Left ventricle myocardium inferior (tissue), 1 donor: ENCODE measurements at regions not wholly inside any gene's neighbourhood (a gene's known extent, or its start where the extent isn't known, plus 50 kb on each side); places are given as distances from the start of the nearest gene placed in this dataset.

ENCODE experiments used
- DNase-seq: peaks from one replicate; pipeline ENCODE4 v3.0.0-alpha.2; 2020
- H3K27ac ChIP-seq: fragments of 200-600 bp; replicated peaks from 2 replicates; pipeline ENCODE4 v1.8.0; 2021
- H3K27me3 ChIP-seq: fragments of 200-600 bp; 2 replicates; pipeline ENCODE4 v1.8.0; 2021; ENCODE audit warnings: low read depth
- H3K36me3 ChIP-seq: fragments of 200-600 bp; 2 replicates; pipeline ENCODE4 v1.8.0; 2021
- H3K4me1 ChIP-seq: fragments of 200-600 bp; 2 replicates; pipeline ENCODE4 v1.8.0; 2021
- H3K4me3 ChIP-seq: fragments of 200-600 bp; 2 replicates; pipeline ENCODE4 v1.8.0; 2021; ENCODE audit warnings: mild to moderate bottlenecking, moderate library complexity
- H3K9me3 ChIP-seq: fragments of 200-600 bp; replicated peaks from 2 replicates; pipeline ENCODE4 v1.8.0; 2021
- CTCF ChIP-seq: fragments of 200-600 bp; IDR thresholded peaks from 2 replicates; pipeline ENCODE4 v1.8.0; 2021; ENCODE audit warnings: antibody characterized with exemption, mild to moderate bottlenecking, borderline replicate concordance
- intact Hi-C: fragments of 100-400 bp; cut with micrococcal nuclease; formaldehyde crosslinking; loops from one replicate; pipeline ENCODE4 v1.11.0; 2022
- donor health status: DM: no; HTN: yes; CAD: no; lungs with severe emphysema.

GRCh38 chr5:54833590-54833989 is 151.8 kb downstream of the ESM1 start:
- intact Hi-C loops = no loop called here
- Histone ChIP-seq H3K27ac (peak overlapping the region; percentile 82), H3K4me3 (no peak overlapping the region), H3K4me1 (peaks cover 31% of the 10 kb centered on the region), H3K27me3 (no peaks in the 10 kb centered on the region), H3K9me3 (no peaks in the 10 kb centered on the region), H3K36me3 (no peaks in the 10 kb centered on the region)
- no peak for TF ChIP-seq CTCF
- DNase-seq = no peak

DNA sequence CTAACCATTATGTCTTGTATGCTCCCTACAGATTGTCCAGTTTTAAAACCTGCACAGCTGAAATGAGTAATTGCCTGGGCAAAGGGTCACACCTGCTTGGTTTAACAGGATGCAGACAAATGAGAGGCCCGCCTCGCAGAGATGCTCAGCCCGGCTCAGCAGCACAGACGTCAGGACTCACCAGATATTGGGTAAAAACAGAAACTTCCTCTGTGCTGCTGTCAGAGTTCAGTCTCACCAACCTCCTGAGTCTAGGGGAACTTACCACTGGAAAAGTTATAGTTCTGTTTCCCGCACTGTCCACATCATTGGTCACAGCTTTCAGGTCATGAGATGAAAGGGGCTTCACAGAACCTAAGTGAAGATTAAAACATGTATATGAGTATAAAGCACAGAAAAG is 152.5 kb downstream of the ESM1 start:
- Histone ChIP-seq H3K27me3 (no peaks in the 10 kb centered on the region), H3K4me3 (no peak overlapping the region), H3K27ac (no peak overlapping the region), H3K4me1 (peaks cover 31% of the 10 kb centered on the region), H3K9me3 (no peaks in the 10 kb centered on the region), H3K36me3 (no peaks in the 10 kb centered on the region)
- no peak for TF ChIP-seq CTCF
- intact Hi-C loops = no loop called here
- no peak for DNase-seq

- H3K9me3 ChIP-seq = peaks cover 3% of the 10 kb centered on the region
- no peak overlapping the region for H3K27ac ChIP-seq
- H3K4me1 ChIP-seq = peaks cover 31% of the 10 kb centered on the region
- H3K27me3 ChIP-seq = no peaks in the 10 kb centered on the region
- intact Hi-C loops = no loop called here
- no peak overlapping the region for H3K4me3 ChIP-seq
- DNase-seq = no peak
- no peak for TF ChIP-seq CTCF
- no peaks in the 10 kb centered on the region for H3K36me3 ChIP-seq
Observed at GRCh38 chr5:54832045-54832444, 153.3 kb downstream of the ESM1 start.

- no peaks in the 10 kb centered on the region for H3K27me3 ChIP-seq
- peaks cover 31% of the 10 kb centered on the region for H3K4me1 ChIP-seq
- intact Hi-C loops = no loop called here
- H3K27ac ChIP-seq = peak overlapping the region; percentile 50
- no peak overlapping the region for H3K4me3 ChIP-seq
- H3K9me3 ChIP-seq = peaks cover 6% of the 10 kb centered on the region
- peak; percentile 20 for DNase-seq
- no peaks in the 10 kb centered on the region for H3K36me3 ChIP-seq
- TF ChIP-seq CTCF = no peak
Observed at GRCh38 chr5:54831233-54831632, 154.2 kb downstream of the ESM1 start.

GRCh38 chr5:54829676-54830535 is 155.5 kb downstream of the ESM1 start:
- no peak overlapping the region for H3K4me3 ChIP-seq
- H3K27me3 ChIP-seq = no peaks in the 10 kb centered on the region
- no peaks in the 10 kb centered on the region for H3K36me3 ChIP-seq
- TF ChIP-seq CTCF = no peak
- peaks cover 27% of the 10 kb centered on the region for H3K4me1 ChIP-seq
- intact Hi-C loops = no loop called here
- no peak overlapping the region for H3K27ac ChIP-seq
- DNase-seq = no peak
- peaks cover 6% of the 10 kb centered on the region for H3K9me3 ChIP-seq
